ENCODE measurements at regions not wholly inside any gene's neighbourhood (a gene's known extent, or its start where the extent isn't known, plus 50 kb on each side); places are given as distances from the start of the nearest gene placed in this dataset.

DNA sequence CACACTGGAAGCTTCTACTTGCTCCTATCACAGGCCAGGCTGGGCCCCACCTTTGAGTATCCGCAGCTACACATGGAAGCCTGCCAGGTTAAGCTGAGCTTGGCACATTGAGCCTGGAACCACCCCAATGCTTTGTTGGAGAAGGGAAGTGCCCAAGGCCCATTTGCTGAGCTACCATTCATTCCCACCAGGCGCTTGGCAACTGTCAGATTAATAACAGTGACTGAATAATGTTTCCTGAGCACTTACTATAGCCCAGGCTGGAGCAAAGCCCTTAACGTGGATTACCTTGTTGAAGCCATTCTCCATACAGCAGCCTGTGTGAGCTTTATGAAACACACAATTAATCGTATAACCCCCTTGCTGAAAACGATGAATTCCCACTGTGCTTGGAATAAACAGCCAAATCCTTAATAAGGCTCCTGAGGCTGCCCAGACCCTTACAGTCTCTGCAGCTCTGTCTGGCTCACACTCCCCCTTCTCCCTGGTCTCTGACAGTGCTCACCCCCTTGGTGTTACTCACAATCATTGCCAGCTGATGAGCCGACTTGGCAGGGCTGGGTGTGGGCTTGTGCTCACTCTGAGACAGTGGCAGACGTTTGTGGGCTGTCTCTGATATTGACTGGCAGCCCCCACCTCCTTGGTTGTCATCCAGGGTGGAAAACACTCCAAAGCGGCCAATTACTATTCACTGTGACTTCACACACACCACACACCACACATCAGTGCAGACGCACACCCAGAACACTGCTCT, 357.1 kb downstream of the MAFB start:
- no peak overlapping the region for H3K27ac ChIP-seq (ENCODE audit: low read depth, low read length)
- no peak overlapping the region for H3K4me3 ChIP-seq (ENCODE audit: low read length)
- H3K27me3 ChIP-seq (ENCODE audit: control insufficient read depth, insufficient read depth, low read length), result no peaks in the 10 kb centered on the region
- no peaks in the 10 kb centered on the region for H3K4me1 ChIP-seq (ENCODE audit: control insufficient read depth, insufficient read depth, low read length)
- H3K36me3 ChIP-seq (ENCODE audit: control insufficient read depth, insufficient read depth, low read length), result no peaks in the 10 kb centered on the region
- no peak overlapping the region for H3K9ac ChIP-seq (ENCODE audit: low read length)

DNA sequence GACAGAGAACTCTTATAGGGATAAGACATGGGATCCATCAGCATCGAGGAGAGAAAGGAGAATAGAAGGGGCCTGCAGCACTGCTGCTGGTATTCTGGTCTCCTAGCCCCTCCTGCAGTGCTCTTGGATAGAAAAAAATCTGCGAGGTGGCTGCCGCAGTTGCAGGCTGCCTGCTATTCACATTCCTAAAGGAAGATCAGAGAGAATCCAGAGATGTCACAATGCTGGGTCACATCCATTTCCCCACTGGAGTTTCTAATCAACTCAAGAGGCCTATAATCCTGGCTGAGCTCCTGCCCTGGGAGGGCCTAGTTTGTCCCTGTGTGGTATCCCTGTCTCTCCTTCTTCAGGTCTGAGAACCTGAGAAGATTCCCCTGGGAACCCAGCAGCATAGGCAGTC, 357.8 kb downstream of the MAFB start:
- Histone ChIP-seq H3K9ac (ENCODE audit: low read length) (no peak overlapping the region), H3K4me1 (ENCODE audit: control insufficient read depth, insufficient read depth, low read length) (no peaks in the 10 kb centered on the region), H3K4me3 (ENCODE audit: low read length) (no peak overlapping the region), H3K36me3 (ENCODE audit: control insufficient read depth, insufficient read depth, low read length) (no peaks in the 10 kb centered on the region), H3K27me3 (ENCODE audit: control insufficient read depth, insufficient read depth, low read length) (no peaks in the 10 kb centered on the region), H3K27ac (ENCODE audit: low read depth, low read length) (no peak overlapping the region)

DNA sequence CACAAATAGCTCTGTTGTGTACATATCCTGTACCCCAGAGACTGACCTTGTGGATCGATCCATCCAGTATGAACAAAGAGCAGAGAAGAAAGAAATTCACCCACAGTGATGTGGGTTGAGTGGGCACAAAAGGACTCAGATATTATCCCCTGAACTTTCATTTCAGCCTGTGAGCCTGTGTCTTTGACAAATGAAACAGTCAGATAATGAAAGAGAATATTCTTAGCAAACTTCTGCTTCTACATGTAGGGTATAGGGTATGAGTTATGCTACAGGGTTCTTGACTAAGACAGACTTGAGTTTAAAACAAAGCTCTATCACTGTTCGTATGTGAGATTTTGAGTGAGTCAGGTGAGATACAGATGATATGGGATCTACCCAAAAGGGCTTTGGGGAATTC, 359.7 kb downstream of the MAFB start:
- no peaks in the 10 kb centered on the region for H3K36me3 ChIP-seq (ENCODE audit: control insufficient read depth, insufficient read depth, low read length)
- H3K4me3 ChIP-seq (ENCODE audit: low read length), result no peak overlapping the region
- no peak overlapping the region for H3K27ac ChIP-seq (ENCODE audit: low read depth, low read length)
- H3K27me3 ChIP-seq (ENCODE audit: control insufficient read depth, insufficient read depth, low read length), result no peaks in the 10 kb centered on the region
- H3K9ac ChIP-seq (ENCODE audit: low read length), result no peak overlapping the region
- H3K4me1 ChIP-seq (ENCODE audit: control insufficient read depth, insufficient read depth, low read length), result no peaks in the 10 kb centered on the region

DNA sequence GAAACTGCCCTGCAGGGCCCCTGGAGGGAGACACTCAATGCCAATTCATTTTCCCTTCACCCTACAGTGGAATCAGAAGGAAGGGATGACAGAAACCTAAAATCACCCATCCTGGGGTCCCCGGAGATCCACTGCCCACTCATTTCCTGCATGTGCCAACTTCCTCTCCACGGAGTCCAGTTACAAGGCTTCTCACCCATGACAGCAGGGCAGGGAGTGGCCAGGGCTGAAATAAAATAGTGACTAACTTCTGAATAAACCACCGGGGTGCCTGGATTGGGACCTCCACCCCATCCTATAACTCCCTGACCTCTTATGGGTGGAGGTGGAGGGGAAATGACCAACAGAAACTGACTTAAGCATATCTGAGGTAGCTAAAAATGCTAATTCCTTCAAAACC, 362.3 kb downstream of the MAFB start:
- H3K9ac ChIP-seq (ENCODE audit: low read length), result no peak overlapping the region
- H3K4me1 ChIP-seq (ENCODE audit: control insufficient read depth, insufficient read depth, low read length), result no peaks in the 10 kb centered on the region
- H3K27ac ChIP-seq (ENCODE audit: low read depth, low read length), result no peak overlapping the region
- H3K27me3 ChIP-seq (ENCODE audit: control insufficient read depth, insufficient read depth, low read length), result no peaks in the 10 kb centered on the region
- no peak overlapping the region for H3K4me3 ChIP-seq (ENCODE audit: low read length)
- H3K36me3 ChIP-seq (ENCODE audit: control insufficient read depth, insufficient read depth, low read length), result no peaks in the 10 kb centered on the region

DNA sequence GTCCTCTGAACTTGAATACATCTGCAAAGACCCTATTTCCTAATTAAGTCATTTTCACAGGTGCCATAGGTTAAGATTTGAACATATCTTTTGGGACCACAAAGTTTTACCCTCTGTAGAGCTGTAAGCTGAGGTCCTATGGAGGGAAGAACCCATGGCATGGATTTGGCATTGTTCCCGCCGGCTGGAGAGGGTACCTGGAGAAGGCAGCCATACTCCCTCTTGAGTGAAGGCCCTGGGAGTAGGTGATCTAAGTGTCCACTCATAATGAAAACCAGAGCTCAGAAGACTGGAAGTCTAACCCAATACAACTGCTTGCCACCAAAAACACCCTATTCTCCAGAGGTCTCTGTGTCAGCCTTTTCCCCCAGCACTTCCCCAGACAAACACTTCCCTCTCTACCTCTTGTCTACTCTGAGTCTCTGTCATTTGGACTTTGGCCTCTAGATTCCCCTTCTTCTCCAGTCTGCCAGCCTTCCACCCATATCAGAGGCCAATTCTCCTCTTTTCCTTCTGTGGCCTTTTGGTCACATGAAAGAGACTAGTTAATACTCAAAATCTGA, 363.9 kb downstream of the MAFB start:
- Histone ChIP-seq H3K4me1 (ENCODE audit: control insufficient read depth, insufficient read depth, low read length) (no peaks in the 10 kb centered on the region), H3K27ac (ENCODE audit: low read depth, low read length) (no peak overlapping the region), H3K9ac (ENCODE audit: low read length) (no peak overlapping the region), H3K36me3 (ENCODE audit: control insufficient read depth, insufficient read depth, low read length) (no peaks in the 10 kb centered on the region), H3K27me3 (ENCODE audit: control insufficient read depth, insufficient read depth, low read length) (no peaks in the 10 kb centered on the region), H3K4me3 (ENCODE audit: low read length) (no peak overlapping the region)

DNA sequence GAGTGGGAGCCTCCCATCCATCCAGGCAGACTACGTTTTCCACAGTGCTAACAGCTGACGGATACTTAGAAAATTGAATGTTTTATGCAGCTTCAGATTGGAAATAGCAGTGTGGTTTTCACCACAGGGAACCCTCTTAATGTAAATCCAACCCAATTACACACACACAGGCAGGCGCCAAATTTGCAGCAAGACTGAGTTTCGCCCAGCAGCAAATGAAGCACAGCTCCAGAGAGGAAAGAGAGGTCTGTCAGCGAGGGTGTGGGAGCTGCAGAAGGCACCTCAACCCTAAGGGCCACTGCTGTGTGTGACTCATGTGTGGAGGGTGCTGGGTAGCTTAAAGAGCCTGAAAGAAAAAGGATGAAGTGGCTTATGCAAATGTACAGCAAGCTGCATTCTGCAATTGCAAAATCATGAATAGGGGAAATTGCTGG, 365.7 kb downstream of the MAFB start:
- Histone ChIP-seq H3K4me3 (ENCODE audit: low read length) (no peak overlapping the region), H3K27ac (ENCODE audit: low read depth, low read length) (no peak overlapping the region), H3K4me1 (ENCODE audit: control insufficient read depth, insufficient read depth, low read length) (no peaks in the 10 kb centered on the region), H3K27me3 (ENCODE audit: control insufficient read depth, insufficient read depth, low read length) (no peaks in the 10 kb centered on the region), H3K36me3 (ENCODE audit: control insufficient read depth, insufficient read depth, low read length) (no peaks in the 10 kb centered on the region), H3K9ac (ENCODE audit: low read length) (no peak overlapping the region)

DNA sequence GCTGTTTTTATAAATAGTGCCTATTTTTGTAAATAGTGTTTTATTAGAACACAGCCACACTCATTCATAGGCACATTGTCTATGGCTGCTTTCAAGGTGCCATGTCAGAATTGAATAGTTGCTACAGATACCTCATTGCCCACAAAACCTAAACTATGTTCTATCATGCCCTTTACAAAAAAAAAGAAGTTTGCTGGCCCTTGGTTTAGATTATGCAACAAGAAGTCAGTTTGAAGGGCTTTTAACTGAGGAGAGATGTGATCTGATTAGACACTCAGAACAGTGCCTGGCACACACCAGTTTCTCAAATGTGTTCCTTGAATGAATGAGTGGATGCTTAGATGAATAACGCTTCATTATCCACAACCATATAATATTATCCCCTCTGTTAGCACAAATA, 366.1 kb downstream of the MAFB start:
- no peak overlapping the region for H3K27ac ChIP-seq (ENCODE audit: low read depth, low read length)
- H3K27me3 ChIP-seq (ENCODE audit: control insufficient read depth, insufficient read depth, low read length), result no peaks in the 10 kb centered on the region
- H3K9ac ChIP-seq (ENCODE audit: low read length), result no peak overlapping the region
- no peaks in the 10 kb centered on the region for H3K36me3 ChIP-seq (ENCODE audit: control insufficient read depth, insufficient read depth, low read length)
- H3K4me3 ChIP-seq (ENCODE audit: low read length), result no peak overlapping the region
- no peaks in the 10 kb centered on the region for H3K4me1 ChIP-seq (ENCODE audit: control insufficient read depth, insufficient read depth, low read length)

DNA sequence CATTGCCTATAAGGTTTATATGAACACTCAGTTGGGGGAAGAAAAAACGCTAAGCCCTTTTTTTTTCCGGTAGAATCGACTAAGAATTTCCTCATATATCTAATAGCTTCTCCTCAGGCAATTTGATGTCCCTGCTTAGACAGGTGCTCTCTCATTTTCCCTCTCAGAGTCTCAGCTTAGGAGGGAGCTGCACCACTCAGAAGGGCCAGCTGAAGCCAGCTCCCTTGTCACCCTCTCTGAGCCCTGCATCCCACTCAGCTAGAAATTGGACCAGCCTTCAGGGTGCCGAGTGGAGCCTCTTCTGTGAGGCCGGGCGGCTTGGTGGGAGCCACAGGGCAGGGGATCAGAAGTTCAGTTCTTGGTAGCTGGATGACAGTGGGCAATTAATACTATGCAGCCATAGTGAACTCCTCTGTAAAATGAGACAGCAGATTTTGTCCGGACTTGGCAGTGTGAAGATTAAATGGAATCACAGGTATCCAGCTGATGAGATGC, 368.5 kb downstream of the MAFB start:
- Histone ChIP-seq H3K27ac (ENCODE audit: low read depth, low read length) (no peak overlapping the region), H3K4me1 (ENCODE audit: control insufficient read depth, insufficient read depth, low read length) (no peaks in the 10 kb centered on the region), H3K4me3 (ENCODE audit: low read length) (no peak overlapping the region), H3K36me3 (ENCODE audit: control insufficient read depth, insufficient read depth, low read length) (no peaks in the 10 kb centered on the region), H3K27me3 (ENCODE audit: control insufficient read depth, insufficient read depth, low read length) (no peaks in the 10 kb centered on the region), H3K9ac (ENCODE audit: low read length) (no peak overlapping the region)

DNA sequence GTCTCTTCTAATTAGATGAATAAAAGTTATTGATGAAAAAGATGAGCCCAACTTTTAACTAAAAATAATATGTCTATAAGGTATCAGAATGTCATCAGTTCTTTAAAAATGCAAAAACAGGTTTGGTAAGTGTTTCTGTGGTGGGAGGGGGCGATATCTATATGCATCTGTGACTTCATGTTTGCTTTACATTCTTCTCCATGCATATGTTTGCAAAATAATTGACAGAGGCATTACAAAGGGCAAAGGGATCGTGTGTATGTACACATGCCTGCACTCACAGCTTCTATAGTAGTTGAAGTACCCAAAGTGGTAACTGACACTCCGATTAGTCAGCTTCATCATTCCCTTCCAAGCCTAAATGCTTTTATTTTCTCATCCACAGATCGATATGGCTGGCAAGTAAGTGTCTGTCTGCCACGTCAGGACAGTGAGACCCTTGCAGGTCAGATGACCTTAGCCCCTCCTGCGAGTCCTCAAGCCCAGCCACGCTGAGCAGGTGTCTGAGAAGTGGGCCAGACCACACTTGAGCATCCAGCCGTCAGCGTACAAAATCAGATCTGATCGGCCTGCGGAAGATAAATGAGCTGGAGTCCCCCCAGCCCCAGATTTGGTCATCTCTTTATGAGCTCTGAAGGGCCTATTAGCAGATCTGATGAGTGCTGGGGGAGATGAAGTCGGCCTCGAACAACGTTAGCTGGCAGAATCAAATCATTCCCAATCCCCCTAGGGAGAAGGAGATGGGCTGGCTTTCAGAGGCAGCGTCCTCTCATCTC, 369.1 kb downstream of the MAFB start:
- H3K27ac ChIP-seq (ENCODE audit: low read depth, low read length), result no peak overlapping the region
- H3K4me1 ChIP-seq (ENCODE audit: control insufficient read depth, insufficient read depth, low read length), result no peaks in the 10 kb centered on the region
- H3K4me3 ChIP-seq (ENCODE audit: low read length), result no peak overlapping the region
- H3K36me3 ChIP-seq (ENCODE audit: control insufficient read depth, insufficient read depth, low read length), result no peaks in the 10 kb centered on the region
- H3K9ac ChIP-seq (ENCODE audit: low read length), result no peak overlapping the region
- H3K27me3 ChIP-seq (ENCODE audit: control insufficient read depth, insufficient read depth, low read length), result no peaks in the 10 kb centered on the region

DNA sequence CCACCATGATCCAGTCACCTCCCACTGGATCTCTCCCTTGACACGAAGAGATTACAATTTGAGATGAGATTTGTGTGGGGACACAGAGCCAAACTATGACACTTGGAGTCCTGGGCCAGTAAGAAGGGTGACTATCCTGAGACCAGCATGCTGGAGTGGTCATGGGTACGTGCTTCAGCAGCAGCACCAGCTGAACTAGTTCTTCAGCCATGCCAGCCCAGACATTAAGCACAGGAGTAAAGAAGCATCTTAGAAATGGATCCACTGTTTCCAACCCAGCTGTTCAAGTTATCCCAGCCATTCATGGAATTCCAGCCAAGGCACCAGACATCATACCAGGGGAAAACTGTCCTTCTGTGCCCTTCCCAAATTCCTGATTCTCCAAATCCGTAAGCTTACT, 370.0 kb downstream of the MAFB start:
- H3K27ac ChIP-seq (ENCODE audit: low read depth, low read length), result no peak overlapping the region
- H3K4me3 ChIP-seq (ENCODE audit: low read length), result no peak overlapping the region
- no peaks in the 10 kb centered on the region for H3K27me3 ChIP-seq (ENCODE audit: control insufficient read depth, insufficient read depth, low read length)
- no peaks in the 10 kb centered on the region for H3K36me3 ChIP-seq (ENCODE audit: control insufficient read depth, insufficient read depth, low read length)
- no peak overlapping the region for H3K9ac ChIP-seq (ENCODE audit: low read length)
- H3K4me1 ChIP-seq (ENCODE audit: control insufficient read depth, insufficient read depth, low read length), result no peaks in the 10 kb centered on the region

DNA sequence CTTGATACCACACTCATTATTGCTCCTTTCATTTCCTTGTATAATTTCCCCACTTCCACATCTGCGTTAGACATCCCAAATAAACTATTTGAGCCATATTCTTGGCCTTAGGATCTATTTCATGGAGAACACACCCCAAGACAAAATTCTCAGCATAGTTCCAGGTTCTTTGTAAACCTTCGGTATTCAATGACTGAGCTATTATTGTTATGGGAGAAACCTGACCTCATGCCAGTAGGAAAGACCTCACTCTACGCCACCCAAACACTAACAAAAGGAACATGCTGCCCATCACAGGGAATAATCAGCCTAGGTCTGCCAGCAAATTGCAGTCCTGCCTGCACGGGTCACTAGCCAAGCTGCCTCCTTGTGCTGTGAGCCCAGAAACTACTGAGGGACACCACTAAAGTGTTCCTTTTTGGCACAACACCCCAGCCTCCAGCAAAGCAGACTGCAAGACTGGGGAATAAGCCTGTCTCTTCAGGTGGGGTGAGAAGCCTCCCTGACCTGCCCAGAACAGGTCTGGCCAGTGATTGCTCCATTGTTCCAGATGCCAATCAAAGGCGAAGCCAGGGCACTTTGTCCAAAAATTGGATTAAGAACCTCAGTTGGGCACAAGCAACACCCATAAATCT, 371.8 kb downstream of the MAFB start:
- H3K4me1 ChIP-seq (ENCODE audit: control insufficient read depth, insufficient read depth, low read length), result no peaks in the 10 kb centered on the region
- no peak overlapping the region for H3K27ac ChIP-seq (ENCODE audit: low read depth, low read length)
- H3K36me3 ChIP-seq (ENCODE audit: control insufficient read depth, insufficient read depth, low read length), result no peaks in the 10 kb centered on the region
- H3K4me3 ChIP-seq (ENCODE audit: low read length), result no peak overlapping the region
- no peaks in the 10 kb centered on the region for H3K27me3 ChIP-seq (ENCODE audit: control insufficient read depth, insufficient read depth, low read length)
- H3K9ac ChIP-seq (ENCODE audit: low read length), result no peak overlapping the region

DNA sequence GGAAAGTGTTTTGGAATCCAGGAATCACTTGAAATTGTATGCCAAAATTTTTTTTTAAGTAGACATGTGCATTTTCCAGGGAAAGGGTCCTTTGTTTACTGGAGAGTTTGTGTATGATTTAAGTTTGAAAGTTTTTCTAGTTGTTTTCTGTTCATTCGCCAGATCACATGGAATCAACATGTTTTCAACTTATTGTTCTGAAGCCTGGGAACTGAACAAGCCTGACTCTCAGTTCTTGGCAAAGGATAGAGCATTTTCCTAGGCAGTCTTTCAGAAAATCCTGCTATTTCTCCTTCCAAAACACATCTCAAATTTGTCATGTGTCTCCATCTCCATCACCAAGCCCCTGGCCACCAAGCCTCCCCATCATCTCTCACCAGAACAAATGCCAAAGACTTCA, 374.8 kb downstream of the MAFB start:
- Histone ChIP-seq H3K36me3 (ENCODE audit: control insufficient read depth, insufficient read depth, low read length) (no peaks in the 10 kb centered on the region), H3K27ac (ENCODE audit: low read depth, low read length) (no peak overlapping the region), H3K27me3 (ENCODE audit: control insufficient read depth, insufficient read depth, low read length) (no peaks in the 10 kb centered on the region), H3K4me3 (ENCODE audit: low read length) (no peak overlapping the region), H3K9ac (ENCODE audit: low read length) (no peak overlapping the region), H3K4me1 (ENCODE audit: control insufficient read depth, insufficient read depth, low read length) (no peaks in the 10 kb centered on the region)

Measured in rectal smooth muscle tissue (tissue), 1 donor.